NCI-H82 treated with DMSO at 0.1 percent for 48 hours (cell line): ENCODE measurements at regions not wholly inside any gene's neighbourhood (a gene's known extent, or its start where the extent isn't known, plus 50 kb on each side); places are given as distances from the start of the nearest gene placed in this dataset.

ENCODE experiments used
- DNase-seq: peaks from one replicate; lab custom pipeline; 2025; ENCODE audit not compliant: unreplicated experiment; lab: John Stamatoyannopoulos, UW

GRCh38 chr6:141017941-141018340, 1114.8 kb upstream of the GJE1 start:
- no peak for DNase-seq

GRCh38 chr6:141000917-141001316, 1131.8 kb upstream of the GJE1 start:
- DNase-seq = no peak

DNA sequence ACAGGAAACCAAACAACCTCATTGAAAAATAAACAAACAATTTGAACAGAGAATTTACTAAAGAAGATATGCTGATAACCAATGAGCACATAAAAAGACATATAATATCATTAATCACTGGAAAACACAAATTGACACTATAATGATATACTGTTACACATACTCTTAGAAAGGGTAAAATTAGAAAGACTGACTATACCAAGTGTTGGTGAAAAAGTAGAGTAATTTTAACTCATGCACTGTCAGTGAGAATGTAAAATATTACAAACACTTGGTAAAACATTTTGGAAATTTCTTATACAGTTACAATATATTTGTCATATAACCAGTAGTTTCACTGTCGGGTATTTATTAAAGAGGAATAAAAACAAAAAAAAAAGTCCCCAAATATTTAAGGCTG, 1139.2 kb upstream of the GJE1 start:
- no peak for DNase-seq

GRCh38 chr6:140992678-140993077, 1140.0 kb upstream of the GJE1 start:
- DNase-seq = no peak

GRCh38 chr6:140988780-140989179, 1143.9 kb upstream of the GJE1 start:
- DNase-seq = no peak

DNA sequence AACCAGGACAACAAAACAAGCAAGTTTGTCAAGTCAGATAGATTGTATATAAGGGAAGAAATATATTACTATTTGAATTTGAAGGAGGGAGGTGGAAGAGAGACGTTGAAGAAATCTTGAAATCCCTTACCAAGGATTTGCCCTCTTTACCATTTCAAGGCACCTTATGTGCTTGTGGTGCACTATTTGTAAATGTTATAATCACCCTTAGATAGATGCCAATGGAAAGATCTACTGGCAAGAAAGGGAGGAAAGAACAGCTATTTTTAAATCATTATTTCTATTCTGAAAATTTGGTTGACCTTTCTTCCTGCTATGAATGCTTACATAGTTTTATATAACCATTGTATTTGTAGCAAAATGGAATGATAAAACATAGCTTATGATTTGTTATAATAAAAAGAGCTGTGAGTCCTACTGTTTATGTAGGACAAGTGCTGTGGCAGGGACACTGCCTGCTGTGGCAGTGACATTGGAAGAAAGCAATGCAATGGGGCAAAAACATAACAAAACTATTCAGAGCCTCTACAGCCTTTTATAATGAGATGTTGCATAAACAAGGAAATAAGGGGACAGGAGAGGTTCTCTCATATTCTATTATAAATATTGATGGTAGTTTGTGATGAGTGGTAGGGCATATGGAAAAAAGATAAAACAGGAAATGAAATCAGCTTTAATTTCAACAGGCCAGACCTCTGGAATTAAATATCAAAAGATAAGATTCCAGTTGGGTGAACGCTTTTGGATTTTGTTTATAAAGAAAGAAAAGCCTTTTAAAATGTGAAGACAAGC, 1145.2 kb upstream of the GJE1 start:
- DNase-seq = no peak

- no peak for DNase-seq
Observed at GRCh38 chr6:140985679-140986275, 1146.9 kb upstream of the GJE1 start.

- no peak for DNase-seq
Observed at GRCh38 chr6:140980265-140980887, 1152.3 kb upstream of the GJE1 start.

DNA sequence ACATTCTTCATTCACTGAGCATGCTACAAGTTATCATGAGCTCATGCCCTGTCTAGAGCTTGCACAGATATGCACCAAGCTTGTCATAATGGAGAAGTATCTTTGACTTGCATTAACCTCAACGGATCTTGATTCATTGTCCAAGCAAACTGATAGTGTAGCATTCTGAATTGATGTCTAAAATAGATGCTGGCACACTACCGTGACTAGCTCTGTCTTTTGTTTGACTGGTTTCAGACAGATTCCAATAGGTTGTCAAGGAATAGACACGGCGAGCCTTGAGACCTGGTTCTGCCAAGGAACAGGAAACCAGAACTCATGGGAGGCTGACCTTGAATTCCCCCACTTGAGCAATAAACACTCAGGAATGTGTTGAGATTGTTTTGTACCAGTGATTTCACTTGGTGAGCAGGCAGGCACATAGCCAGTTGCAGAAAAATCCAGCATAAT, 1153.1 kb upstream of the GJE1 start:
- no peak for DNase-seq

GRCh38 chr6:140977403-140977802, 1155.3 kb upstream of the GJE1 start:
- DNase-seq = no peak

DNA sequence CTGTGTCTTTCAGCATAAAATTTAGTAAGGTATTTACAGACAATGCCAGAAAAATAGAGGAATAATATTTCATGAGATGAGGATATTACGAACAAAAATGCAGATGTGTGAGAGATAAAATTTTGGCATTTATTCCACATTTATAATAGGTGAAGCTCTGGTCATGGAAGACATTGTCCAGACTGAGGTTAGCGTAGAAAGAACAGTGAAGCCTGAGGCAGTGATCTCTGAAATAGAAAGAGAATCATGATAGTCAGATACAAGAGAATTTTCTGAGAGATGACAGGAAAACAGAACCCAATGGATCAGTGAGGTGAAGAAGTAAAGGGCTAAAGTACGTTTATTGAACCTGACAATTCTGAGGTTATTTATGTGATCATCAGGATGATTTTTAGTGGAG, 1155.9 kb upstream of the GJE1 start:
- DNase-seq = no peak

GRCh38 chr6:140970485-140970884, 1162.2 kb upstream of the GJE1 start:
- no peak for DNase-seq

DNA sequence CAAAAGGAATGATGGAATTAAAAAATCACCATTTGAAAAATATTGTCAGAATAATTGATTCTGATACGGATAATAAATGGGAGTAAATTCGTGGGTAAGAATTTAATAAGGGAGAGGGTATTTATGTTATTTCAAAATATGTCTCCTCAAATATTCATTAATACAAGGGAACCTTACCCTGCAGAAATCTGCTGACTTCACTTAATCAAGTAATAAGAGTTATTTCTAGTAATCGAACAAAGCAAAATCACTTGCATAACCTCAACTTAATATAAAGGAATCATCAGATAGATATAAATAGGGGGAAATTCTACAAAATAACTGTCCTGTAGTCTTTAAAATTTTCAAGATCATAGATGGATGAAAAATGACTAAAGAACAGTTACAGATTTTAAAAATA, 1164.7 kb upstream of the GJE1 start:
- DNase-seq = no peak

DNA sequence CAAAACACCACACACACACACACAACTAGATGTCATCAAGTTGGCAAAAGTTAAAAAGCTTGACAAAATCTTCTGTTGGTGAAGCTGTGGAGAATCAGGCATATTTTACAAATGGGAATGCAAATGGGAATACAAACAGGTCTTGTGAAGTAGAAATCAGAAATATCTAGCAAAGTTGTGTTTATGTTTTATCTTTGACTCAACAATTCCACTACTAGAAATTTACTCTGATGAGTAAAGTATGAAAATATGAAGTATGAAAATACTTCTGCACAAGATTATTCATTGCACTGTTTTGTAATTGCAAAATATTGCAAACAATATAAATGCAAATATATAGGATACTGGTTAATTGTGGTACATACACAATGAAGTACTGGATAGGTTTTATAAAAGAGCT, 1166.0 kb upstream of the GJE1 start:
- DNase-seq = no peak

DNA sequence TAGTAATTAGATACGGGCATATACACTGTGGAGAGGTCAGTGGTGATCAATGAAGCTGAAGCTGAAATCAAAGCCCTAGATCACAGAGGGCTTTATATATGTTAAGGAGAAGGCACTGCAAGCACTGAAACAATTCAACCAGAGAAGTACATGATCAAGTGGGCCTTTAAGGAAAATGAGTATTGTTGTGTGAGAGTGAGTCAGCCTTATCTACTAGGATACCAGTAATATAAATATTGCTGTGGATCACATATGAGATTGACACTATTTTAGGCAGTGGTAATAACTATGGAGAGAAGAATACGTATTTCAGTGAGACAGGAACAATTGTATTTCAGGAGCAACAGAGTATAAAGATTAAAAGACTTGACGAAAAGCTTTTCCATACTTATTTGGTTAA, 1172.2 kb upstream of the GJE1 start:
- no peak for DNase-seq

DNA sequence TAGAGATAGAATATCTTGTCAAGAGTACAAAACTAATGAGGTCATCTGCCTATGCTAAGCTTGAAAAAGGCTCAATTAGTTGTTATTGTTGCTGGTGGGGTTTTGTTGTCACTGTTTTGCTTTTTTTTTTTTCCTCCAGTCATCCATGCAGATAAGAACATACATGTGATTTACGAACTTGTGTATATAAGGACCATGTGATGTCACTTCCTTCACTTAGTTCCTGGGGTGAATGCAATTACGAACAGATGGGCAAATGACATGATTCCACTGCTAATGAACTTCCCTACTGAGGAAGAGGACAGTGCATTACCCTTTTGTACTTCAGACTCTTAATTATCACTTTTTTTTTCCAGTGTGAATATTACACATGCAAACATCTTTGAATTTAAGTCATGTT, 1175.3 kb upstream of the GJE1 start:
- no peak for DNase-seq

GRCh38 chr6:140956571-140957369, 1176.0 kb upstream of the GJE1 start:
- DNase-seq = no peak

- no peak for DNase-seq
Observed at GRCh38 chr6:140940251-140940925, 1192.3 kb upstream of the GJE1 start.

DNA sequence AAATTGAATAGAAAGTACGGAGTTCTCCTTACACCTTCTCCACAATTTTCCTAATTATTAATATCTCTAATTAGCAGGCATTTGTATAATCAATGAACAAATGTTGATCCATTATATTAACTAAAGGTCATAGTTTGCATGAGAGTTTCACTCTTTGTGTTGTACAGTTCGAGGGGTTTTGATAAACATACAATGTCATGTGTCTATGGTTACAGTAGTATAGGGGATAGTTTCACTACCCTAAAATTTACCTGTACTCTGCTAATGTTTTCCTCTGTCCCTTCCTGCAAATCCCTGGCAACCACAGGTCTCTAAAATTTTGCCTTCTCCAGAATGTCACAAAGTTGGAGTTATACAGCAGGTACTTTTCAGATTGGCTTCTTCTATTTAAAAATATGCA, 1199.8 kb upstream of the GJE1 start:
- DNase-seq = no peak

- DNase-seq = no peak
Observed at GRCh38 chr6:140931581-140931980, 1201.1 kb upstream of the GJE1 start.

DNA sequence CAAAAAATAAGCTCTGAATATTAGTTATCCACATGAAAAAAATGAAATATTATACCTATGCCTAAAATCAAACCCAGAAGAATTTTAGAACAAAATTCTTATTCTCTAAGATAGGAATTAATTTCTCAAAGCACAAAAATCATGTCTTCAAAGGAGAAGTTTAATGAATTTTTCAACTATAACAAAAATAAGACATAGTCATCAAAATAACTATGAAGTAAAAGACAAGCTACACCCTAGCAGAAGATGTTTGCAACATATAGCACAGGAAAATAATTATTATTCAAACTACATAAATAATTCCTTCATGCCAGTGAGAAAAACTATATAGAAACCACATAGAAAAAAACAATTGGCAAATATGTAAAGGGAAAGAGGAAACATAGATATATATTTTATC, 1203.6 kb upstream of the GJE1 start:
- DNase-seq = no peak
